ENCODE measurements at regions not wholly inside any gene's neighbourhood (a gene's known extent, or its start where the extent isn't known, plus 50 kb on each side); places are given as distances from the start of the nearest gene placed in this dataset.

DNA sequence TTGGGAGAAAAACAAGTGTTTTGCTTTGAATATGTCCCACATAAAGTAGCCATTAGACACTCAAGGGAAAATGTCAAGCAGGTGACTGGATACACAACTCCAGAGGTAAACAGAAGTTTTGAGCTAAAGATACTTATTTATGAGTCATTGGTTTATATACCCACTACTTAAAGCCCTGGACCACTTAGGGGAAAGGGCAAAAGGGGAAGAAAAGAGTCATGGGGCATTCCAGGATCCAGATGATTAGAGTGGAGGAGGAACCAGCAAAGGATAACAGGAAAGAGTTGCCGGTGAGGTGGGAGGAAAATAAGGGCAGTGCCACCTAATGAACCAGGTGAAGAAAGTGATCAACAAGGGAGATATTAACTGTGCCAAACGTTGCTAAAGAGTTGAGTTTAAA, 254.2 kb upstream of the NR4A3 start:
- TF ChIP-seq, protein P1, sequence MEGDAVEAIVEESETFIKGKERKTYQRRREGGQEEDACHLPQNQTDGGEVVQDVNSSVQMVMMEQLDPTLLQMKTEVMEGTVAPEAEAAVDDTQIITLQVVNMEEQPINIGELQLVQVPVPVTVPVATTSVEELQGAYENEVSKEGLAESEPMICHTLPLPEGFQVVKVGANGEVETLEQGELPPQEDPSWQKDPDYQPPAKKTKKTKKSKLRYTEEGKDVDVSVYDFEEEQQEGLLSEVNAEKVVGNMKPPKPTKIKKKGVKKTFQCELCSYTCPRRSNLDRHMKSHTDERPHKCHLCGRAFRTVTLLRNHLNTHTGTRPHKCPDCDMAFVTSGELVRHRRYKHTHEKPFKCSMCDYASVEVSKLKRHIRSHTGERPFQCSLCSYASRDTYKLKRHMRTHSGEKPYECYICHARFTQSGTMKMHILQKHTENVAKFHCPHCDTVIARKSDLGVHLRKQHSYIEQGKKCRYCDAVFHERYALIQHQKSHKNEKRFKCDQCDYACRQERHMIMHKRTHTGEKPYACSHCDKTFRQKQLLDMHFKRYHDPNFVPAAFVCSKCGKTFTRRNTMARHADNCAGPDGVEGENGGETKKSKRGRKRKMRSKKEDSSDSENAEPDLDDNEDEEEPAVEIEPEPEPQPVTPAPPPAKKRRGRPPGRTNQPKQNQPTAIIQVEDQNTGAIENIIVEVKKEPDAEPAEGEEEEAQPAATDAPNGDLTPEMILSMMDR (IDR thresholded peaks at IDR 0.05; ENCODE audit: borderline replicate concordance, extremely low read depth, low read length, poor library complexity, severe bottlenecking), result no peak
- TF ChIP-seq EZH2 (IDR thresholded peaks at IDR 0.05; ENCODE audit: borderline replicate concordance, low read depth, low read length, severe bottlenecking), result no peak

Data from DND-41 (cell line).